Thyroid gland (tissue), 4 donors: ENCODE measurements at regions not wholly inside any gene's neighbourhood (a gene's known extent, or its start where the extent isn't known, plus 50 kb on each side); places are given as distances from the start of the nearest gene placed in this dataset.

Experiments
- CTCF ChIP-seq, 6 experiments: fragments of 200-600 bp in 3 of 6; fragments of 450-650 bp in 3 of 6; sonication (generic) in 3 of 6; IDR thresholded peaks; one replicate each; pipeline ENCODE4 v1.5.1; 2016 to 2019; ENCODE audit warnings: antibody characterized with exemption in 6 of 6, mild to moderate bottlenecking in 2 of 6, inconsistent platforms in 1 of 6, moderate library complexity in 1 of 6
- POLR2A ChIP-seq, 2 donors: fragments of 450-650 bp; IDR thresholded peaks; one replicate each; pipeline ENCODE4 v1.6.1; 2017; ENCODE audit warnings: antibody characterized with exemption in 2 of 2, mild to moderate bottlenecking in 2 of 2, moderate library complexity in 1 of 2

- TF ChIP-seq CTCF (IDR thresholded peaks at IDR 0.05), result no peak
- no peak for TF ChIP-seq POLR2A (IDR thresholded peaks at IDR 0.05)
Observed at GRCh38 chr9:73596321-73596720, 444.7 kb downstream of the ANXA1 start.
